ENCODE measurements at regions not wholly inside any gene's neighbourhood (a gene's known extent, or its start where the extent isn't known, plus 50 kb on each side); places are given as distances from the start of the nearest gene placed in this dataset.
"Not testable (repeated sequence)": the region's sequence is repeated elsewhere in the genome, so short reads cannot be mapped to it uniquely, and the experiment has no call there.

GRCh38 chr5:83865579-83865978 lies 144.9 kb upstream of the HAPLN1 start:
- no peak overlapping the region for H3K27ac ChIP-seq
- ATAC-seq (no peak), DNase-seq (no peak)
- TF ChIP-seq CTCF (IDR thresholded peaks at IDR 0.05) (no peak), POLR2A (IDR thresholded peaks at IDR 0.05) (no peak)
- no peaks in the 10 kb centered on the region for H3K36me3 ChIP-seq
- no peaks in the 10 kb centered on the region for H3K9me3 ChIP-seq
- H3K4me3 ChIP-seq: no peak overlapping the region
- 64% methylated on average over 1 of the region's 1 CpG for whole genome bisulfite sequencing (ENCODE audit: insufficient coverage, low coverage, low lambda C conversion rate, missing lambda C conversion rate)
- H3K27me3 ChIP-seq: no peaks in the 10 kb centered on the region
- no peaks in the 10 kb centered on the region for H3K4me1 ChIP-seq
- intact Hi-C loops (cut with DNase I): no loop called here

- Histone ChIP-seq H3K9me3 (no peaks in the 10 kb centered on the region), H3K36me3 (no peaks in the 10 kb centered on the region), H3K4me3 (no peak overlapping the region), H3K27ac (no peak overlapping the region), H3K27me3 (no peaks in the 10 kb centered on the region), H3K4me1 (no peaks in the 10 kb centered on the region)
- no peak for DNase-seq
- WGBS (ENCODE audit: insufficient coverage, low coverage, low lambda C conversion rate, missing lambda C conversion rate): 18% methylated on average over 1 of the region's 1 CpG
- no peak for ATAC-seq
- intact Hi-C loops (cut with DNase I): no loop called here
- TF ChIP-seq POLR2A (IDR thresholded peaks at IDR 0.05) (no peak), CTCF (IDR thresholded peaks at IDR 0.05) (no peak)
Measured at GRCh38 chr5:83864652-83865051, 144.0 kb upstream of the HAPLN1 start.

GRCh38 chr5:83857341-83857740 lies 136.7 kb upstream of the HAPLN1 start:
- Histone ChIP-seq H3K4me1 (no peaks in the 10 kb centered on the region), H3K4me3 (no peak overlapping the region), H3K27me3 (no peaks in the 10 kb centered on the region), H3K36me3 (no peaks in the 10 kb centered on the region), H3K9me3 (no peaks in the 10 kb centered on the region), H3K27ac (no peak overlapping the region)
- 60% methylated on average over 1 of the region's 1 CpG for WGBS (ENCODE audit: insufficient coverage, low coverage, low lambda C conversion rate, missing lambda C conversion rate)
- TF ChIP-seq POLR2A (IDR thresholded peaks at IDR 0.05) (no peak), CTCF (IDR thresholded peaks at IDR 0.05) (no peak)
- DNase-seq (no peak), ATAC-seq (no peak)
- intact Hi-C loops (cut with DNase I): no loop called here

GRCh38 chr5:83856881-83857280 lies 136.2 kb upstream of the HAPLN1 start:
- no peak for TF ChIP-seq POLR2A (IDR thresholded peaks at IDR 0.05)
- TF ChIP-seq CTCF (IDR thresholded peaks at IDR 0.05): no peak
- Histone ChIP-seq H3K4me1 (no peaks in the 10 kb centered on the region), H3K36me3 (no peaks in the 10 kb centered on the region), H3K27me3 (no peaks in the 10 kb centered on the region), H3K27ac (no peak overlapping the region), H3K4me3 (no peak overlapping the region), H3K9me3 (no peaks in the 10 kb centered on the region)
- DNase-seq (no peak), ATAC-seq (no peak)
- WGBS (ENCODE audit: insufficient coverage, low coverage, low lambda C conversion rate, missing lambda C conversion rate): 33% methylated on average over 6 of the region's 6 CpGs
- intact Hi-C loops (cut with DNase I): no loop called here

- intact Hi-C loops (cut with DNase I): not testable (repeated sequence)
Measured at GRCh38 chr5:83850412-83850811, 129.8 kb upstream of the HAPLN1 start.

More at GRCh38 chr5:83850412-83850811, 129.8 kb upstream of the HAPLN1 start:
- H3K4me3 ChIP-seq, DNase-seq, H3K27ac ChIP-seq, ATAC-seq, H3K36me3 ChIP-seq, H3K4me1 ChIP-seq, H3K9me3 ChIP-seq, H3K27me3 ChIP-seq: not testable (repeated sequence)
- WGBS (ENCODE audit: insufficient coverage, low coverage, low lambda C conversion rate, missing lambda C conversion rate): 80% methylated on average over 3 of the region's 3 CpGs

Measured in right lobe of liver (tissue), 6 donors.